ENCODE measurements at regions not wholly inside any gene's neighbourhood (a gene's known extent, or its start where the extent isn't known, plus 50 kb on each side); places are given as distances from the start of the nearest gene placed in this dataset.

- no peak overlapping the region for H2BK20ac ChIP-seq (ENCODE audit: low read length)
- CTCF ChIA-PET (ENCODE audit: partially characterized antibody): interaction anchor here (1.4 kb wide), 1 partner anchor 18 kb away, joined by 5 read pairs; no protein-coding TSS in a partner anchor
- no peak overlapping the region for H3K23ac ChIP-seq (ENCODE audit: insufficient read length)
- DNase-seq (ENCODE audit: low read depth in 1 of 2, low spot score in 2 of 2) (no peak), FAIRE-seq (no peak)
- H4K5ac ChIP-seq (ENCODE audit: insufficient read length, low read depth, low read length): no peak overlapping the region
- no peaks in the 10 kb centered on the region for H3K36me3 ChIP-seq (ENCODE audit: control insufficient read depth in 2 of 4, insufficient read depth in 4 of 4, low read length in 3 of 4)
- H4K20me1 ChIP-seq (replicated peaks in 1 of 2; ENCODE audit: control insufficient read depth in 1 of 2, insufficient read depth in 2 of 2, low read length in 2 of 2): no peaks in the 10 kb centered on the region
- H3K4ac ChIP-seq (replicated peaks; ENCODE audit: insufficient read length, low read depth, low read length): no peak overlapping the region
- WGBS, 2 experiments (ENCODE audit: extremely low coverage in 1 of 2, insufficient coverage in 1 of 2, insufficient read length in 1 of 2, insufficient replicate concordance in 2 of 2, low coverage in 1 of 2, low lambda C conversion rate in 2 of 2, missing lambda C conversion rate in 1 of 2): 91% methylated on average over 16 of the region's 17 CpGs; no CpG with 5 or more reads in 1 of the 2 experiments
- no peak overlapping the region for H2BK5ac ChIP-seq (ENCODE audit: low read depth, low read length)
- H3K4me2 ChIP-seq (ENCODE audit: insufficient read depth in 1 of 2, low read depth in 2 of 2, low read length in 2 of 2): no peak overlapping the region
- H3K27ac ChIP-seq (ENCODE audit: low read depth, low read length): no peak overlapping the region
- no peak overlapping the region for H2AFZ ChIP-seq (ENCODE audit: low read length)
- no peaks in the 10 kb centered on the region; a peak in 1 of 7 replicates for H3K4me1 ChIP-seq (replicated peaks in 1 of 4; ENCODE audit: control insufficient read depth in 3 of 4, insufficient read depth in 4 of 4, low read length in 3 of 4)
- H3K79me1 ChIP-seq (ENCODE audit: low read depth, low read length): no peaks in the 10 kb centered on the region
- no peaks in the 10 kb centered on the region for H3K23me2 ChIP-seq (ENCODE audit: low read depth, low read length)
- H2BK120ac ChIP-seq (replicated peaks; ENCODE audit: low read depth, low read length): no peak overlapping the region
- no peak overlapping the region for H3K4me3 ChIP-seq (ENCODE audit: extremely low read depth in 1 of 4, insufficient read depth in 2 of 4, low read depth in 3 of 4, low read length in 4 of 4)
- H3K9me3 ChIP-seq (ENCODE audit: insufficient read depth in 2 of 2, low read depth in 1 of 2, low read length in 1 of 2): no peaks in the 10 kb centered on the region
- H3K9ac ChIP-seq (replicated peaks in 1 of 4; ENCODE audit: extremely low read depth in 1 of 4, low read depth in 3 of 4, low read length in 3 of 4): no peak overlapping the region
- no peaks in the 10 kb centered on the region for H3K27me3 ChIP-seq (replicated peaks in 1 of 4; ENCODE audit: control insufficient read depth in 3 of 4, extremely low read depth in 1 of 4, insufficient read depth in 3 of 4, low read length in 3 of 4)
- H2BK12ac ChIP-seq (ENCODE audit: low read depth, low read length): no peak overlapping the region
- H4K8ac ChIP-seq (ENCODE audit: extremely low read depth, insufficient read depth, low read length): no peak overlapping the region
- no peaks in the 10 kb centered on the region for H3K79me2 ChIP-seq (ENCODE audit: control insufficient read depth in 1 of 2, insufficient read depth in 2 of 2, low read length in 2 of 2)
- H3K14ac ChIP-seq (ENCODE audit: insufficient read length): no peak overlapping the region
- H4K91ac ChIP-seq (replicated peaks; ENCODE audit: insufficient read length, low read length): no peak overlapping the region
- H2AK5ac ChIP-seq (ENCODE audit: low read depth, low read length): no peak overlapping the region
- TF ChIP-seq SIX5 (IDR thresholded peaks at IDR 0.05; ENCODE audit: low read depth, low read length): no peak
- TF ChIP-seq RAD21 (IDR thresholded peaks at IDR 0.05 in 1 of 2, conservative IDR thresholded peaks at IDR 0.05 in 1 of 2; ENCODE audit: low read depth in 2 of 2, low read length in 2 of 2): no peak
- TF ChIP-seq BACH1 (IDR thresholded peaks at IDR 0.05; ENCODE audit: low read length): no peak
- TF ChIP-seq CHD2 (IDR thresholded peaks at IDR 0.05; ENCODE audit: low read length): no peak
- H2BK15ac ChIP-seq (ENCODE audit: low read length): no peak overlapping the region
- POLR2A ChIA-PET (ENCODE audit: partially characterized antibody): no interaction called here
- no peak overlapping the region for H3K18ac ChIP-seq (ENCODE audit: extremely low read depth, low read length)
- H3K56ac ChIP-seq (replicated peaks; ENCODE audit: insufficient read length, low read depth, low read length): no peak overlapping the region
These were observed 133.4 kb upstream of the TTC29 start for GRCh38 chr4:147078875-147079658.
